ENCODE measurements at regions not wholly inside any gene's neighbourhood (a gene's known extent, or its start where the extent isn't known, plus 50 kb on each side); places are given as distances from the start of the nearest gene placed in this dataset.

DNA sequence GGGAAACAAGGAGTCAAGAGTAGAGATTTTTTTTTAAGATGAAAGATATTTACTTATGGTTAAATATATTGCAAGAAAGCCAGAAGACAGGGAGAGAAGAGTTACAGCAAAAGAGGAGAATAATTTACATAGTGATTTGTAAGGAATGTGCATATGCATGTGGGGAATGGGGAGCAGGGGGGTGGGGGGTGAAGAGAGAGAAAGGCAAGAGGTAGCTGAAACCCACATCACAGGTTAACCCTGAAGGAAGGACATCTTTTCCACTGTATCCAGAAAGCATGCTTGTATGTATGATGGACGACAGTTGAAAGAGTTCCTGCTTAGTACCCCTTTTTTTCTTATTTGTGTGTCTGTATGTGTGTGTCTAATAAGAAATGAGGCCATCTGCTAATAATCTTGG is 371.9 kb downstream of the RAD51AP2 start:
- TF ChIP-seq, protein P1, sequence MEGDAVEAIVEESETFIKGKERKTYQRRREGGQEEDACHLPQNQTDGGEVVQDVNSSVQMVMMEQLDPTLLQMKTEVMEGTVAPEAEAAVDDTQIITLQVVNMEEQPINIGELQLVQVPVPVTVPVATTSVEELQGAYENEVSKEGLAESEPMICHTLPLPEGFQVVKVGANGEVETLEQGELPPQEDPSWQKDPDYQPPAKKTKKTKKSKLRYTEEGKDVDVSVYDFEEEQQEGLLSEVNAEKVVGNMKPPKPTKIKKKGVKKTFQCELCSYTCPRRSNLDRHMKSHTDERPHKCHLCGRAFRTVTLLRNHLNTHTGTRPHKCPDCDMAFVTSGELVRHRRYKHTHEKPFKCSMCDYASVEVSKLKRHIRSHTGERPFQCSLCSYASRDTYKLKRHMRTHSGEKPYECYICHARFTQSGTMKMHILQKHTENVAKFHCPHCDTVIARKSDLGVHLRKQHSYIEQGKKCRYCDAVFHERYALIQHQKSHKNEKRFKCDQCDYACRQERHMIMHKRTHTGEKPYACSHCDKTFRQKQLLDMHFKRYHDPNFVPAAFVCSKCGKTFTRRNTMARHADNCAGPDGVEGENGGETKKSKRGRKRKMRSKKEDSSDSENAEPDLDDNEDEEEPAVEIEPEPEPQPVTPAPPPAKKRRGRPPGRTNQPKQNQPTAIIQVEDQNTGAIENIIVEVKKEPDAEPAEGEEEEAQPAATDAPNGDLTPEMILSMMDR (IDR thresholded peaks at IDR 0.05), result no peak
- TF ChIP-seq POLR2A (IDR thresholded peaks at IDR 0.05), result no peak

All from esophagus squamous epithelium (tissue), 4 donors.